ENCODE measurements at regions not wholly inside any gene's neighbourhood (a gene's known extent, or its start where the extent isn't known, plus 50 kb on each side); places are given as distances from the start of the nearest gene placed in this dataset.
A peak's percentile ranks its signal among the peaks of the same experiment; 100 is the strongest.
"Not testable (repeated sequence)": the region's sequence is repeated elsewhere in the genome, so short reads cannot be mapped to it uniquely, and the experiment has no call there.

GRCh38 chr4:173698557-173699262 lies 168.7 kb upstream of the HAND2 start:
- DNase-seq (ENCODE audit: low spot score) = peak; percentile 7

GRCh38 chr4:173697840-173698239 lies 167.8 kb upstream of the HAND2 start:
- DNase-seq (ENCODE audit: low spot score) = no peak

GRCh38 chr4:173696551-173696950 lies 166.5 kb upstream of the HAND2 start:
- DNase-seq (ENCODE audit: low spot score) = no peak

- no peak for DNase-seq (ENCODE audit: low spot score)
Measured at GRCh38 chr4:173696011-173696410, 166.0 kb upstream of the HAND2 start.

GRCh38 chr4:173685831-173686210 lies 155.8 kb upstream of the HAND2 start:
- DNase-seq (ENCODE audit: low spot score) = no peak

GRCh38 chr4:173685165-173685830 lies 155.3 kb upstream of the HAND2 start:
- no peak for DNase-seq (ENCODE audit: low spot score)

GRCh38 chr4:173684223-173684622 lies 154.2 kb upstream of the HAND2 start:
- DNase-seq (ENCODE audit: low spot score) = no peak

GRCh38 chr4:173682609-173683008 lies 152.6 kb upstream of the HAND2 start:
- DNase-seq (ENCODE audit: low spot score) = no peak

GRCh38 chr4:173680278-173680677 lies 150.2 kb upstream of the HAND2 start:
- DNase-seq (ENCODE audit: low spot score) = no peak

GRCh38 chr4:173675446-173675845 lies 145.4 kb upstream of the HAND2 start:
- no peak for DNase-seq (ENCODE audit: low spot score)

- DNase-seq (ENCODE audit: low spot score) = no peak
Measured at GRCh38 chr4:173669460-173670179, 139.6 kb upstream of the HAND2 start.

GRCh38 chr4:173661001-173661400 lies 131.0 kb upstream of the HAND2 start:
- no peak for DNase-seq (ENCODE audit: low spot score)

GRCh38 chr4:173656898-173657297 lies 126.9 kb upstream of the HAND2 start:
- DNase-seq (ENCODE audit: low spot score) = no peak

GRCh38 chr4:173652283-173652931 lies 122.4 kb upstream of the HAND2 start:
- DNase-seq (ENCODE audit: low spot score) = no peak

- DNase-seq (ENCODE audit: low spot score) = no peak
Measured at GRCh38 chr4:173651651-173652282, 121.7 kb upstream of the HAND2 start.

GRCh38 chr4:173647902-173648301 lies 117.9 kb upstream of the HAND2 start:
- DNase-seq (ENCODE audit: low spot score) = no peak

GRCh38 chr4:173642509-173642908 lies 112.5 kb upstream of the HAND2 start:
- no peak for DNase-seq (ENCODE audit: low spot score)

GRCh38 chr4:173635395-173635794 lies 105.4 kb upstream of the HAND2 start:
- DNase-seq (ENCODE audit: low spot score) = no peak

- no peak for DNase-seq (ENCODE audit: low spot score)
Measured at GRCh38 chr4:173626277-173626676, 96.2 kb upstream of the HAND2 start.

GRCh38 chr4:173618648-173619047 lies 88.6 kb upstream of the HAND2 start:
- DNase-seq (ENCODE audit: low spot score) = not testable (repeated sequence)

- no peak for DNase-seq (ENCODE audit: low spot score)
Measured at GRCh38 chr4:173609158-173609557, 79.1 kb upstream of the HAND2 start.

- not testable (repeated sequence) for DNase-seq (ENCODE audit: low spot score)
Measured at GRCh38 chr4:173608632-173609031, 78.6 kb upstream of the HAND2 start.
